Esophagus muscularis mucosa (tissue), 3 donors: ENCODE measurements at regions not wholly inside any gene's neighbourhood (a gene's known extent, or its start where the extent isn't known, plus 50 kb on each side); places are given as distances from the start of the nearest gene placed in this dataset.

ENCODE experiments used
- POLR2AphosphoS5 ChIP-seq, 2 donors: sonication (generic); formaldehyde crosslinking; IDR thresholded peaks; one replicate each; pipeline ENCODE4 v1.6.1; 2017; ENCODE audit warnings: antibody characterized with exemption in 2 of 2
- TF ChIP-seq, protein P1 (sequence below), 3 experiments: fragments of 200-600 bp in 2 of 3; fragments of 450-650 bp in 1 of 3; sonication (generic) in 2 of 3; IDR thresholded peaks; one replicate each; pipeline ENCODE4 v1.5.1; 2017 to 2019; ENCODE audit warnings: antibody characterized with exemption in 3 of 3, mild to moderate bottlenecking in 2 of 3, moderate library complexity in 1 of 3

- TF ChIP-seq, protein P1, sequence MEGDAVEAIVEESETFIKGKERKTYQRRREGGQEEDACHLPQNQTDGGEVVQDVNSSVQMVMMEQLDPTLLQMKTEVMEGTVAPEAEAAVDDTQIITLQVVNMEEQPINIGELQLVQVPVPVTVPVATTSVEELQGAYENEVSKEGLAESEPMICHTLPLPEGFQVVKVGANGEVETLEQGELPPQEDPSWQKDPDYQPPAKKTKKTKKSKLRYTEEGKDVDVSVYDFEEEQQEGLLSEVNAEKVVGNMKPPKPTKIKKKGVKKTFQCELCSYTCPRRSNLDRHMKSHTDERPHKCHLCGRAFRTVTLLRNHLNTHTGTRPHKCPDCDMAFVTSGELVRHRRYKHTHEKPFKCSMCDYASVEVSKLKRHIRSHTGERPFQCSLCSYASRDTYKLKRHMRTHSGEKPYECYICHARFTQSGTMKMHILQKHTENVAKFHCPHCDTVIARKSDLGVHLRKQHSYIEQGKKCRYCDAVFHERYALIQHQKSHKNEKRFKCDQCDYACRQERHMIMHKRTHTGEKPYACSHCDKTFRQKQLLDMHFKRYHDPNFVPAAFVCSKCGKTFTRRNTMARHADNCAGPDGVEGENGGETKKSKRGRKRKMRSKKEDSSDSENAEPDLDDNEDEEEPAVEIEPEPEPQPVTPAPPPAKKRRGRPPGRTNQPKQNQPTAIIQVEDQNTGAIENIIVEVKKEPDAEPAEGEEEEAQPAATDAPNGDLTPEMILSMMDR (IDR thresholded peaks at IDR 0.05), result no peak
- no peak for TF ChIP-seq POLR2AphosphoS5 (IDR thresholded peaks at IDR 0.05)
These were observed 1605.7 kb upstream of the FLRT2 start for GRCh38 chr14:83924259-83924658.
